ENCODE measurements at regions not wholly inside any gene's neighbourhood (a gene's known extent, or its start where the extent isn't known, plus 50 kb on each side); places are given as distances from the start of the nearest gene placed in this dataset.

GRCh38 chr5:103436656-103437055, 125.9 kb downstream of the NUDT12 start:
- no peaks in the 10 kb centered on the region for H4K20me1 ChIP-seq
- no peak overlapping the region for H3K27ac ChIP-seq
- no peak overlapping the region for H3K4me3 ChIP-seq
- no peak overlapping the region for H3K4me2 ChIP-seq
- H3K27me3 ChIP-seq: no peaks in the 10 kb centered on the region
- peaks cover 7 to 24% (median 18%) of the 10 kb centered on the region in 10 experiments; a peak in 18 of 20 replicates for H3K4me1 ChIP-seq
- no peaks in the 10 kb centered on the region for H3K36me3 ChIP-seq
- no peak for TF ChIP-seq Cebpa-rat (IDR thresholded peaks at IDR 0.05)
- H3K9me3 ChIP-seq (replicated peaks in 1 of 11): peaks cover 8 to 21% (median 16%) of the 10 kb centered on the region in 11 experiments; a peak in 20 of 22 replicates
- H3K9ac ChIP-seq: no peak overlapping the region

DNA sequence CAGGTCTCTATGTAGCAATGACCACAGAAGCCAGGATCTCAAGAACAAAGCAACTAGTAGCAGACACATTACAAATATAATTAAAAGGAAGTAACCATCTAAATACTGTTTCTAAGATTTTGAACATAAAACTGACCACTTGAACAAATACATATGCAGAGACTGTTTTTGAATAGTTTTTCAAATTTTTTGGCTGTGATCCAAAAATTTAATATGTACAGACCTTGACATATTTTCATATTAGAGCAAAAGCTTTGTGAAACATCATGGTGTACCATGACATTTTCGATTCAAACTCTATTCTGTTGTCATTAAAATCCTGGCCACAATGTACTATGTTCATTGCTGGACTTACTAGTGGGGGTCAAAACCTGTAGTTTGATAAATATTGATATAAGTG, 126.5 kb downstream of the NUDT12 start:
- Histone ChIP-seq H3K36me3 (no peaks in the 10 kb centered on the region), H3K4me1 (peaks cover 7 to 22% (median 17%) of the 10 kb centered on the region in 10 experiments; a peak in 18 of 20 replicates), H3K27me3 (no peaks in the 10 kb centered on the region), H3K4me2 (peak overlapping the region in 6 of 11 experiments; percentile 50 to 65 (median 59); a peak in 10 of 22 replicates), H3K4me3 (no peak overlapping the region), H3K9me3 (replicated peaks in 1 of 11) (peaks cover 8 to 21% (median 16%) of the 10 kb centered on the region in 11 experiments; a peak in 20 of 22 replicates), H4K20me1 (no peaks in the 10 kb centered on the region), H3K9ac (no peak overlapping the region), H3K27ac (peak overlapping the region in 1 of 11 experiments; percentile 16; a peak in 1 of 22 replicates)
- no peak for TF ChIP-seq Cebpa-rat (IDR thresholded peaks at IDR 0.05)

DNA sequence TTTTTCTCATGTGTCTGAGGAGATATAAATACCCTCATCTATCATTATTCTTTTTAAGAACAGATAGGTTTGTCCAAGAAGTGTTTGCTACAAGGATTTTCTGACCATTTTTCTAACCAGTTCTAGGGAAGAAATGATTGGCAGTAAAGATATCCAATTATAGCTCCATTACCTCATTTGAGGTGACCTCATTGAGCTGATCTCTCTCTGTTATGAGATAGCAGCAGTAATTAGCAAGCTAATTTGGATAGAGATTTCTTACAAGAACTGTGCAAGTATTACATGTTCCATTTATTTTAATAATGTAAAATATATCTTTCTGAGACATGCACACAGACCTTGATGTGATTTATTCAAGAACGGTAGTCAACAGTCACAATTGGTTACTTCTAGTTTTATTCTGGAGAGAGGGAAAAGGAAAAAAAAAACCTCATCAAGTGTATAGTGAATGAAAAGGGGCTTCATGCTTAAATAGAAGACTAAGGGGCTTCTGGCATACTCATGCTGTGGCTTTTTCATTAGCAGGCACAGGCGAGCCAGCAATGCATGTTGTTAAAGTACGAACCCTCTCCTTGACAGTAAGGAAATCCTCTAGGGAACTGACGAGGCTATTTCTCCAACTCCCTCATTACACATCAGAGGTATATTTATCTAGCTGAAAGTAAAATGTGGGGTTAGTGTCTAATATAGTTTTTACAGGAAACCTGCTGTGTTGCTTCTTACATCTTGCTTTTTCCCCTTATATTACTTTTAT, 127.3 kb downstream of the NUDT12 start:
- Histone ChIP-seq H3K27ac (peak overlapping the region in 2 of 11 experiments; percentile 16 to 34; a peak in 2 of 22 replicates), H3K36me3 (no peaks in the 10 kb centered on the region), H3K4me3 (no peak overlapping the region), H3K4me1 (peaks cover 7 to 22% (median 17%) of the 10 kb centered on the region in 10 experiments; a peak in 18 of 20 replicates), H3K9ac (0 out of 22 replicates have a peak overlapping the region, but pooled peaks of 1 of the 11 experiments have one; percentile 12), H4K20me1 (no peaks in the 10 kb centered on the region), H3K4me2 (peak overlapping the region; percentile 35 to 65 (median 57); a peak in 21 of 22 replicates), H3K9me3 (replicated peaks in 1 of 11) (peaks cover 6 to 19% (median 14%) of the 10 kb centered on the region in 11 experiments; a peak in 20 of 22 replicates), H3K27me3 (no peaks in the 10 kb centered on the region)
- no peak for TF ChIP-seq Cebpa-rat (IDR thresholded peaks at IDR 0.05)

DNA sequence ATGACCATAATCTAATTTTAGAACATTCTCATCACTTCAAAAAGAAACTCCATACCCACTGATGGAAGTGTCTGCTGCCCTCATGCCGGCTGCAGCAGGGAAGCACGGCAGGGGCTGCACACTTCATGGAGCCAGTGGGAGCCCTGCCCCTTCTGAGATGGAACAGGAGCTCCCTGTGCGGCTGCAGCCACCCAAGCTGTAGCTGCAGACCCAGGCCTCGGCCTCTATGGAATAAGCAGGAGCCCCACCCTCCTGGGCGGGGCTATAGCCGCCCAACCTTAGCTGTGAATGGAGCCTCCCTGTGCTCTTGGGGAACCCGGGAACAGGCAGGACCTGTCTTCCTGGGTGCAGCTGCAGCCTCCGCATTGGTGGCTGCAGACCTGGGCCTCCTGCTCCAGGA, 128.5 kb downstream of the NUDT12 start:
- H3K4me3 ChIP-seq: no peak overlapping the region
- TF ChIP-seq Cebpa-rat (IDR thresholded peaks at IDR 0.05): no peak
- H3K4me1 ChIP-seq: peaks cover 7 to 22% (median 17%) of the 10 kb centered on the region in 10 experiments; a peak in 18 of 20 replicates
- H3K36me3 ChIP-seq: no peaks in the 10 kb centered on the region
- H3K9ac ChIP-seq: no peak overlapping the region
- H3K27ac ChIP-seq: no peak overlapping the region
- H4K20me1 ChIP-seq: no peaks in the 10 kb centered on the region
- no peaks in the 10 kb centered on the region for H3K27me3 ChIP-seq
- H3K4me2 ChIP-seq: peak overlapping the region in 5 of 11 experiments; percentile 6 to 27 (median 19); a peak in 5 of 22 replicates
- H3K9me3 ChIP-seq (replicated peaks in 1 of 11): peaks cover 0 to 6% (median 2%) of the 10 kb centered on the region in 11 experiments; a peak in 13 of 22 replicates

DNA sequence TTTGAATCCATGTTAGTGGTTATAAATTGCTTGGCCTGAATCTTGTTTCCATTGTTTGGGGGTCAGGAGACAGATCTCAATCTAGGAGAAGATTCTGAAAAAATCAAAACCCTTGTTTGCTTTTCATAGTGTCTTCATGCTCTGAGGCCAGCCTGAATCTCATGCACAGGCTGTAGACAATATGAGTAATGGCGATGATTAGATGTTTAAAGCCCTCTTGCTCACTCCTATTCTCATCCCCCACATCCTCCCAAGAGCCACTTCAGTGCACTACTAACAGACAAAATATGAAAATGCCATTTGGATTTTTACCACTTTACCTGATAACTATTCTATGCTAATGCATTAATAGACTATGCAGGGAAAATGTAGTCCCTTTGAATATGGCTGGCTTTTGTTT, 129.4 kb downstream of the NUDT12 start:
- Histone ChIP-seq H3K4me1 (peaks cover 7 to 22% (median 17%) of the 10 kb centered on the region in 10 experiments; a peak in 18 of 20 replicates), H4K20me1 (no peaks in the 10 kb centered on the region), H3K9ac (no peak overlapping the region), H3K4me2 (no peak overlapping the region), H3K27me3 (no peaks in the 10 kb centered on the region), H3K9me3 (replicated peaks in 1 of 11) (no peaks in the 10 kb centered on the region), H3K4me3 (no peak overlapping the region), H3K36me3 (no peaks in the 10 kb centered on the region), H3K27ac (no peak overlapping the region)
- TF ChIP-seq Cebpa-rat (IDR thresholded peaks at IDR 0.05): no peak

GRCh38 chr5:103428923-103429322, 133.7 kb downstream of the NUDT12 start:
- Histone ChIP-seq H4K20me1 (no peaks in the 10 kb centered on the region), H3K4me1 (peaks cover 0 to 11% (median 7%) of the 10 kb centered on the region in 10 experiments; a peak in 13 of 20 replicates), H3K4me2 (no peak overlapping the region), H3K36me3 (no peaks in the 10 kb centered on the region), H3K27ac (no peak overlapping the region), H3K9ac (no peak overlapping the region), H3K27me3 (no peaks in the 10 kb centered on the region), H3K9me3 (replicated peaks in 1 of 11) (no peaks in the 10 kb centered on the region), H3K4me3 (no peak overlapping the region)
- no peak for TF ChIP-seq Cebpa-rat (IDR thresholded peaks at IDR 0.05)

DNA sequence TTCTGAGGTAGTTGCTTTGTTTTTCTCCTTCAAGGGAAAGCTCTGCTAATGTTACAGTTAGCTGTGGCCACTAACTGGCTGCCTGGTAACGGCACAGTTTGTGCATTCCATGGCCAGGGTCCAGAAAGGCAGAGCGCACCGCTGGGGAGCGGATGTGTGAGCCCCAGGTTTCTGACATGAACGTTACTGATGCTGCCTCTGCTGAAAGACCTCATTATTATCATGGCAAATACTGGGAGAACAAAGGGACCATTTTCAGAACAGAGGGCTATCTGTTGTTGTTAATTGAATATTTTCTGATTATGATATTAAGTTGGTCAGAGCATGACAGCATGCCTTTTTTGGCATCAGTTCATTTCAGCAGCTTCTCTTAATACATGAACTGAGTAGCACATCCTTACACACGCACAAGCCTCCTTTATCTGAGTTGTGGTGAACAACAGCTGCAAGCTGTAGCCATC, 134.1 kb downstream of the NUDT12 start:
- H3K4me3 ChIP-seq: no peak overlapping the region
- H3K36me3 ChIP-seq: no peaks in the 10 kb centered on the region
- H3K4me2 ChIP-seq: no peak overlapping the region
- H3K4me1 ChIP-seq: peaks cover 0 to 13% (median 9%) of the 10 kb centered on the region in 10 experiments; a peak in 8 of 20 replicates
- no peaks in the 10 kb centered on the region for H4K20me1 ChIP-seq
- H3K27me3 ChIP-seq: no peaks in the 10 kb centered on the region
- TF ChIP-seq Cebpa-rat (IDR thresholded peaks at IDR 0.05): no peak
- no peak overlapping the region for H3K27ac ChIP-seq
- no peak overlapping the region for H3K9ac ChIP-seq
- H3K9me3 ChIP-seq (replicated peaks in 1 of 11): no peaks in the 10 kb centered on the region

DNA sequence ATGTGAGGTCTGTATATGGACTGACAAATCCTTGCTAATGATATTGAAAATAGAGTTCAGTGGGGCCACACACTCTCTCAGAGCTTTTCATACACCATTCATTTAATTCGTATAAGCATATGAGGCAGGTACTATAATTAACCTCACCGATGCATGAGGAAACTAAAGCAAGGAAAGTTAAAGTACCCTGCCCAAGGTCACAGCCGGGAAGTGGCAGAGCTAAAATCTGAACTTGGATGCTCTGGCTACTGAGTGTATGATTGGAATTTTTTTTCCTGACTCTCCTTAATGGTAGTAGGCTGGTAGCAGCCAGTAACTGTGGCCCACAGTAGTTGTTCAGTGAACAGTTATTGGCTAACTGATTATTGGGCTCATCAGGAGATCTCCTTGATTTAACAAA, 135.3 kb downstream of the NUDT12 start:
- no peak overlapping the region for H3K4me3 ChIP-seq
- H4K20me1 ChIP-seq: no peaks in the 10 kb centered on the region
- H3K9ac ChIP-seq: no peak overlapping the region
- H3K4me2 ChIP-seq: no peak overlapping the region
- no peaks in the 10 kb centered on the region for H3K9me3 ChIP-seq (replicated peaks in 1 of 11)
- H3K27me3 ChIP-seq: no peaks in the 10 kb centered on the region
- no peak for TF ChIP-seq Cebpa-rat (IDR thresholded peaks at IDR 0.05)
- H3K27ac ChIP-seq: no peak overlapping the region
- H3K4me1 ChIP-seq: peaks cover 0 to 13% (median 9%) of the 10 kb centered on the region in 10 experiments; a peak in 8 of 20 replicates
- no peaks in the 10 kb centered on the region for H3K36me3 ChIP-seq

DNA sequence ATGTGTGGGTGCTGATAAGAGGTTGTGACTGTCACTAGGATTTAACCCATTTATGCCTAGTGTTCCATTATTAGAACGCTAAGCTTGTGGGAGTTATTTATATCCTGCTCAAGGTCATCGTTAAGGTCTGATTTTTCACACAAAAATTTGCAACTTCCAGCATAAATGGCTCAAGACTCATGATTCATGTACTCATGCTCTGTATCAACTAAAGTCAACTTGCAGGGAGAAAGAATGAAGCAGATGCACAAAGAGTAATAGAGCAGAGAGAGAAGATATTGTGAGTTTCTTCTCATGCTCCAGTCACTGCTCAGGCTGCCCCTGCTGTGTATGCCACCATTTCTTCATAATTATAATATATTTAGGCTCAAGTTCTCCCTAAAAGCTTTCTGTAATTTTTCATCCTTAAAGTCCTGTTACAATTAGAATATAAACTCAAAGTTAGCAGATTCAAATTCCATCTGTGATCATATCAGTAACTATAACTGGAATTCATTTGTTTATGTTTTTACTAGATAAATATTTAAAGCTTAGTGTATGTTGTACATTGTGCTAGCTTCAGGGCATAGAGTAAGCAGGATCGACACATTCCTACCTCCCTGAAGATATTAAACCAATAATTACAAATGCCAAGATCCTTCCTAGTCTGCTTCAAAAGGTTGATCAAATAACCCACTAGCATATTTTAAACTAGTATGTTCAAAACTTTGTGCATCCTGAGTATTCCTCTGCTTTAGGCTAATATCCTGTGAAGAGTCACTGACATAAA, 136.7 kb downstream of the NUDT12 start:
- H3K4me3 ChIP-seq: no peak overlapping the region
- H3K9ac ChIP-seq: no peak overlapping the region
- no peak for TF ChIP-seq Cebpa-rat (IDR thresholded peaks at IDR 0.05)
- H3K4me1 ChIP-seq: peaks cover 0 to 13% (median 9%) of the 10 kb centered on the region in 10 experiments; a peak in 8 of 20 replicates
- no peaks in the 10 kb centered on the region for H3K36me3 ChIP-seq
- no peak overlapping the region for H3K4me2 ChIP-seq
- no peak overlapping the region for H3K27ac ChIP-seq
- H3K9me3 ChIP-seq (replicated peaks in 1 of 11): no peaks in the 10 kb centered on the region
- no peaks in the 10 kb centered on the region for H3K27me3 ChIP-seq
- no peaks in the 10 kb centered on the region for H4K20me1 ChIP-seq

All from BLaER1 treated with 17β-estradiol and CSF1 and Interleukin-3, amounts not matched to agents 10 nM and 100 nM (cell line).